ENCODE measurements at regions not wholly inside any gene's neighbourhood (a gene's known extent, or its start where the extent isn't known, plus 50 kb on each side); places are given as distances from the start of the nearest gene placed in this dataset.

DNA sequence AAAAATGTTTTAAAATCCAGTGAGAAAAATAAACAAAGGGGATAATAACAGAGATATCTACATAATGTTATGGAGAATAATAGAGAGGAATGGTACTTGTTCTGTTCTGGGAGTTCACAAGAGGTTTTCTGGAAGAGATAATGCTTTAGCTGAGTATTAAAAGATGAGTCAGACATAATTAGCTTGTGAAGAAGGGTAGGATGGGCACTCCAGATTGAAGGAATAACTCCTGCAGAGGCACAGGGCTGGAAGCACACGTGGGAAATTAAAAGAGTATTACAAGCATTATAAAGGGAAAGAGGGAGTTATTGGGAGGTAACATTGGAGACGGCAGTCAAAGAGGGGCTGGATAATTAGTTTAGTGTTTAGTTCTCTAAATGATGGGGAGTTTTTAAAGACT is 124.9 kb upstream of the BTG1 start:
- Mint-ChIP-seq H3K9me3 (ENCODE audit: unreplicated experiment) (peaks cover 2% of the 10 kb centered on the region), H3K36me3 (ENCODE audit: unreplicated experiment) (no peaks in the 10 kb centered on the region), H3K4me3 (ENCODE audit: unreplicated experiment) (no peak overlapping the region), H3K27ac (ENCODE audit: unreplicated experiment) (no peak overlapping the region), H3K4me1 (ENCODE audit: low read depth, unreplicated experiment) (no peaks in the 10 kb centered on the region), H3K27me3 (ENCODE audit: unreplicated experiment) (peaks cover 2% of the 10 kb centered on the region)
- TF ChIP-seq, protein P1, sequence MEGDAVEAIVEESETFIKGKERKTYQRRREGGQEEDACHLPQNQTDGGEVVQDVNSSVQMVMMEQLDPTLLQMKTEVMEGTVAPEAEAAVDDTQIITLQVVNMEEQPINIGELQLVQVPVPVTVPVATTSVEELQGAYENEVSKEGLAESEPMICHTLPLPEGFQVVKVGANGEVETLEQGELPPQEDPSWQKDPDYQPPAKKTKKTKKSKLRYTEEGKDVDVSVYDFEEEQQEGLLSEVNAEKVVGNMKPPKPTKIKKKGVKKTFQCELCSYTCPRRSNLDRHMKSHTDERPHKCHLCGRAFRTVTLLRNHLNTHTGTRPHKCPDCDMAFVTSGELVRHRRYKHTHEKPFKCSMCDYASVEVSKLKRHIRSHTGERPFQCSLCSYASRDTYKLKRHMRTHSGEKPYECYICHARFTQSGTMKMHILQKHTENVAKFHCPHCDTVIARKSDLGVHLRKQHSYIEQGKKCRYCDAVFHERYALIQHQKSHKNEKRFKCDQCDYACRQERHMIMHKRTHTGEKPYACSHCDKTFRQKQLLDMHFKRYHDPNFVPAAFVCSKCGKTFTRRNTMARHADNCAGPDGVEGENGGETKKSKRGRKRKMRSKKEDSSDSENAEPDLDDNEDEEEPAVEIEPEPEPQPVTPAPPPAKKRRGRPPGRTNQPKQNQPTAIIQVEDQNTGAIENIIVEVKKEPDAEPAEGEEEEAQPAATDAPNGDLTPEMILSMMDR (IDR thresholded peaks at IDR 0.05; ENCODE audit: partially characterized antibody, unreplicated experiment): no peak
- no peak for DNase-seq

- Mint-ChIP-seq H3K9me3 (ENCODE audit: unreplicated experiment) (peaks cover 2% of the 10 kb centered on the region), H3K4me1 (ENCODE audit: low read depth, unreplicated experiment) (no peaks in the 10 kb centered on the region), H3K36me3 (ENCODE audit: unreplicated experiment) (no peaks in the 10 kb centered on the region), H3K27me3 (ENCODE audit: unreplicated experiment) (peaks cover 2% of the 10 kb centered on the region), H3K27ac (ENCODE audit: unreplicated experiment) (no peak overlapping the region), H3K4me3 (ENCODE audit: unreplicated experiment) (no peak overlapping the region)
- TF ChIP-seq, protein P1 (IDR thresholded peaks at IDR 0.05; ENCODE audit: partially characterized antibody, unreplicated experiment): no peak
- no peak for DNase-seq
These were observed 123.3 kb upstream of the BTG1 start for GRCh38 chr12:92268946-92269345.

DNA sequence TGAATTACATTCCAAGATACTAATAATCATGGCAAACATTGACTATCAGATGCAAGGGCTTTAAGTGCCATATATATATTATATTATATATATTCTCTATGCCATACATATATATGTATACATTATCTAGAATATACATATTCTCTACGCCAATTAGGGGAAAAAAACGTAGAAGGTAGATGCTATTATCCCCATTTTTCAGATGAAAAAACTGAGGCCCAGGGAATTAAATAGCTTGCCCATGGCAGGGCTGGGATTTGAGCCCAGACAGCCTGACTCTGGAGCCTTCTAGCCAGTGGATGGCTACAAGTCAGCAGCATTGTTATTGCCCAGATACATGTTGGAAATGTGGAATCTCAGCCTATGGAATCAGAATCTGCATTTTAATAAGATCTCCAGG is 116.0 kb upstream of the BTG1 start:
- no peaks in the 10 kb centered on the region for H3K27me3 Mint-ChIP-seq (ENCODE audit: unreplicated experiment)
- TF ChIP-seq, protein P1 (IDR thresholded peaks at IDR 0.05; ENCODE audit: partially characterized antibody, unreplicated experiment): no peak
- H3K9me3 Mint-ChIP-seq (ENCODE audit: unreplicated experiment): no peaks in the 10 kb centered on the region
- no peak for DNase-seq
- H3K36me3 Mint-ChIP-seq (ENCODE audit: unreplicated experiment): no peaks in the 10 kb centered on the region
- H3K4me3 Mint-ChIP-seq (ENCODE audit: unreplicated experiment): no peak overlapping the region
- H3K4me1 Mint-ChIP-seq (ENCODE audit: low read depth, unreplicated experiment): peaks cover under 1% of the 10 kb centered on the region
- H3K27ac Mint-ChIP-seq (ENCODE audit: unreplicated experiment): no peak overlapping the region

GRCh38 chr12:92261071-92261470 is 115.4 kb upstream of the BTG1 start:
- H3K4me1 Mint-ChIP-seq (ENCODE audit: low read depth, unreplicated experiment): peaks cover 6% of the 10 kb centered on the region
- H3K27ac Mint-ChIP-seq (ENCODE audit: unreplicated experiment): no peak overlapping the region
- no peak for DNase-seq
- peaks cover 2% of the 10 kb centered on the region for H3K9me3 Mint-ChIP-seq (ENCODE audit: unreplicated experiment)
- H3K4me3 Mint-ChIP-seq (ENCODE audit: unreplicated experiment): no peak overlapping the region
- TF ChIP-seq, protein P1 (IDR thresholded peaks at IDR 0.05; ENCODE audit: partially characterized antibody, unreplicated experiment): no peak
- no peaks in the 10 kb centered on the region for H3K36me3 Mint-ChIP-seq (ENCODE audit: unreplicated experiment)
- H3K27me3 Mint-ChIP-seq (ENCODE audit: unreplicated experiment): no peaks in the 10 kb centered on the region

GRCh38 chr12:92259696-92260251 is 114.1 kb upstream of the BTG1 start:
- Mint-ChIP-seq H3K27ac (ENCODE audit: unreplicated experiment) (no peak overlapping the region), H3K9me3 (ENCODE audit: unreplicated experiment) (peaks cover 2% of the 10 kb centered on the region), H3K27me3 (ENCODE audit: unreplicated experiment) (no peaks in the 10 kb centered on the region), H3K4me1 (ENCODE audit: low read depth, unreplicated experiment) (peaks cover 9% of the 10 kb centered on the region), H3K4me3 (ENCODE audit: unreplicated experiment) (no peak overlapping the region), H3K36me3 (ENCODE audit: unreplicated experiment) (no peaks in the 10 kb centered on the region)
- no peak for DNase-seq
- TF ChIP-seq, protein P1 (IDR thresholded peaks at IDR 0.05; ENCODE audit: partially characterized antibody, unreplicated experiment): no peak
